DND-41 (cell line): ENCODE measurements at regions not wholly inside any gene's neighbourhood (a gene's known extent, or its start where the extent isn't known, plus 50 kb on each side); places are given as distances from the start of the nearest gene placed in this dataset.

Source experiments
- ATAC-seq: fragments of 200-7000 bp; cut with Tn5 transposase; 3 replicates; pipeline ENCODE4 v1.9.1; 2021; ENCODE audit warnings: low read depth; ENCODE audit not compliant: insufficient read depth
- DNase-seq: peaks from one replicate; pipeline ENCODE4 v3.0.0-alpha.2; 2020
- H2AFZ ChIP-seq: 2 replicates; pipeline ENCODE4 v1.6.0; 2012; ENCODE audit warnings: low read depth, low read length
- H3K27ac ChIP-seq: 2 replicates; pipeline ENCODE4 v1.5.1; 2012; ENCODE audit warnings: low read length, inconsistent platforms
- H3K27me3 ChIP-seq: fragments of 200-600 bp; sonication (generic); 2 replicates; pipeline ENCODE4 v1.6.0; 2012; ENCODE audit warnings: low read length, mild to moderate bottlenecking, inconsistent platforms; ENCODE audit not compliant: insufficient read depth, poor library complexity
- H3K36me3 ChIP-seq: 2 replicates; pipeline ENCODE4 v1.5.1; 2012; ENCODE audit warnings: low read length, inconsistent platforms; ENCODE audit not compliant: insufficient read depth
- H3K4me1 ChIP-seq: 2 replicates; pipeline ENCODE4 v1.5.1; 2012; ENCODE audit warnings: mild to moderate bottlenecking, low read length; ENCODE audit not compliant: insufficient read depth
- H3K4me2 ChIP-seq: 2 replicates; pipeline ENCODE4 v1.6.0; 2012; ENCODE audit warnings: mild to moderate bottlenecking, moderate library complexity, low read length, inconsistent platforms; ENCODE audit not compliant: insufficient read depth
- H3K4me3 ChIP-seq, 2 experiments: fragments of 200-600 bp in 1 of 2; shearing (Covaris generic) in 1 of 2; 2 replicates each; pipeline ENCODE4 v1.5.1; 2012 to 2016; ENCODE audit warnings: inconsistent platforms in 2 of 2, low read length in 2 of 2, mild to moderate bottlenecking in 2 of 2, low read depth in 1 of 2, moderate library complexity in 1 of 2
- H3K79me2 ChIP-seq: 2 replicates; pipeline ENCODE4 v1.6.0; 2012; ENCODE audit warnings: low read length, inconsistent platforms; ENCODE audit not compliant: insufficient read depth
- H3K9ac ChIP-seq: 2 replicates; pipeline ENCODE4 v1.6.0; 2012; ENCODE audit warnings: low read depth, mild to moderate bottlenecking, inconsistent platforms, low read length, moderate library complexity
- H3K9me3 ChIP-seq: 2 replicates; pipeline ENCODE4 v1.5.1; 2012; ENCODE audit warnings: low read length, moderate library complexity, mild to moderate bottlenecking, inconsistent platforms; ENCODE audit not compliant: insufficient read depth, severe bottlenecking
- H4K20me1 ChIP-seq: 2 replicates; pipeline ENCODE4 v1.6.0; 2012; ENCODE audit warnings: low read length; ENCODE audit not compliant: insufficient read depth
- EZH2 ChIP-seq: IDR thresholded peaks from 3 replicates; pipeline ENCODE4 v1.6.1; 2012; ENCODE audit warnings: borderline replicate concordance, low read depth, mild to moderate bottlenecking, moderate library complexity, low read length, inconsistent platforms; ENCODE audit not compliant: severe bottlenecking
- TF ChIP-seq, protein P1 (sequence below): IDR thresholded peaks from 2 replicates; pipeline ENCODE4 v1.5.1; 2012; ENCODE audit warnings: borderline replicate concordance, low read length, moderate library complexity, mild to moderate bottlenecking; ENCODE audit not compliant: poor library complexity, severe bottlenecking; ENCODE audit errors: extremely low read depth

DNA sequence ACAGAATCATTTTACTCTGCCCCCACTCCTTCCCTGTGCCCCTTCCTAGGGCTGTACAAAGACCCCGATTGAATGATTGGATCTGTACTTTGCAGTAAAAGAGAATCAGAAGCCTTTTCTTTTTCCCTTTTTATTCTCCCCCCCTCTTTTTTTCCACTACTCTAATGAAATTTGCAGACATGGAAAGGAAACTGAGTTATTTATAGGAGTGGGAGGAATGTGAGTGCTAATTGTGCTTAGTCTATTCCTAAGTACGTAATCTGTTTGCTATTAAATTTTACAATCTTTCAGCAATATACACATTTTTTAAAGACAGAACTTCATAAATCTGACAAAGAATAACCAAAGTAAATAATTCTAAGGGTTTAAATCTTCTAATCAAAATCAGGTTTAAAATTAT is 314.3 kb downstream of the MAP2K6 start:
- ATAC-seq (no peak), DNase-seq (no peak)
- H3K4me1 ChIP-seq: no peaks in the 10 kb centered on the region
- H3K4me2 ChIP-seq: no peak overlapping the region
- H3K4me3 ChIP-seq: no peak overlapping the region
- H3K27ac ChIP-seq: no peak overlapping the region
- no peak overlapping the region for H2AFZ ChIP-seq
- TF ChIP-seq, protein P1, sequence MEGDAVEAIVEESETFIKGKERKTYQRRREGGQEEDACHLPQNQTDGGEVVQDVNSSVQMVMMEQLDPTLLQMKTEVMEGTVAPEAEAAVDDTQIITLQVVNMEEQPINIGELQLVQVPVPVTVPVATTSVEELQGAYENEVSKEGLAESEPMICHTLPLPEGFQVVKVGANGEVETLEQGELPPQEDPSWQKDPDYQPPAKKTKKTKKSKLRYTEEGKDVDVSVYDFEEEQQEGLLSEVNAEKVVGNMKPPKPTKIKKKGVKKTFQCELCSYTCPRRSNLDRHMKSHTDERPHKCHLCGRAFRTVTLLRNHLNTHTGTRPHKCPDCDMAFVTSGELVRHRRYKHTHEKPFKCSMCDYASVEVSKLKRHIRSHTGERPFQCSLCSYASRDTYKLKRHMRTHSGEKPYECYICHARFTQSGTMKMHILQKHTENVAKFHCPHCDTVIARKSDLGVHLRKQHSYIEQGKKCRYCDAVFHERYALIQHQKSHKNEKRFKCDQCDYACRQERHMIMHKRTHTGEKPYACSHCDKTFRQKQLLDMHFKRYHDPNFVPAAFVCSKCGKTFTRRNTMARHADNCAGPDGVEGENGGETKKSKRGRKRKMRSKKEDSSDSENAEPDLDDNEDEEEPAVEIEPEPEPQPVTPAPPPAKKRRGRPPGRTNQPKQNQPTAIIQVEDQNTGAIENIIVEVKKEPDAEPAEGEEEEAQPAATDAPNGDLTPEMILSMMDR: no peak
- no peak for TF ChIP-seq EZH2
- no peaks in the 10 kb centered on the region for H3K79me2 ChIP-seq
- peaks cover 4% of the 10 kb centered on the region for H3K27me3 ChIP-seq
- no peak overlapping the region for H3K9ac ChIP-seq
- H3K9me3 ChIP-seq: no peaks in the 10 kb centered on the region
- H3K36me3 ChIP-seq: no peaks in the 10 kb centered on the region
- H4K20me1 ChIP-seq: no peaks in the 10 kb centered on the region

DNA sequence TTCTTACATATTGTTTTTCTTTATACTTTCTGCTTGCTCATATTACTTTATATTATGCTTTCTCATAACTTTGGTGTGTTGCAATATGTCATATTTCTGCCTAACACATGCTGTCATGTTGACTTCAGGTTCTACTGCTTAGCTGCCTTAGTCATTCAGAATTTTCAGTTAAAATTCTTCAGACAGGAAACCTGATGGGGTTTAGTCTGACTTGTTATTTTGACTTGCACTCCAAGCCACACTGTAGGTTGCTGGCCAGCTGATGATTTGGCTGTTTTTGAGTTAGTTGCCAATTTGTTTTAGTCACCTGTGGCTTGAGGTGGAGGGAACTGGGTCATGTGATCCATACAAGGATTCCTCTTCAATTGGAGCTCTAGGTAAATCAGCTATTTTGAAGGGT is 315.4 kb downstream of the MAP2K6 start:
- TF ChIP-seq, protein P1: no peak
- TF ChIP-seq EZH2: no peak
- no peaks in the 10 kb centered on the region for H3K27me3 ChIP-seq
- no peak overlapping the region for H3K4me2 ChIP-seq
- DNase-seq (no peak), ATAC-seq (no peak)
- H2AFZ ChIP-seq: no peak overlapping the region
- no peak overlapping the region for H3K4me3 ChIP-seq
- no peaks in the 10 kb centered on the region for H3K36me3 ChIP-seq
- H3K9ac ChIP-seq: no peak overlapping the region
- no peaks in the 10 kb centered on the region for H3K9me3 ChIP-seq
- no peak overlapping the region for H3K27ac ChIP-seq
- H3K4me1 ChIP-seq: no peaks in the 10 kb centered on the region
- H4K20me1 ChIP-seq: no peaks in the 10 kb centered on the region
- H3K79me2 ChIP-seq: no peaks in the 10 kb centered on the region

DNA sequence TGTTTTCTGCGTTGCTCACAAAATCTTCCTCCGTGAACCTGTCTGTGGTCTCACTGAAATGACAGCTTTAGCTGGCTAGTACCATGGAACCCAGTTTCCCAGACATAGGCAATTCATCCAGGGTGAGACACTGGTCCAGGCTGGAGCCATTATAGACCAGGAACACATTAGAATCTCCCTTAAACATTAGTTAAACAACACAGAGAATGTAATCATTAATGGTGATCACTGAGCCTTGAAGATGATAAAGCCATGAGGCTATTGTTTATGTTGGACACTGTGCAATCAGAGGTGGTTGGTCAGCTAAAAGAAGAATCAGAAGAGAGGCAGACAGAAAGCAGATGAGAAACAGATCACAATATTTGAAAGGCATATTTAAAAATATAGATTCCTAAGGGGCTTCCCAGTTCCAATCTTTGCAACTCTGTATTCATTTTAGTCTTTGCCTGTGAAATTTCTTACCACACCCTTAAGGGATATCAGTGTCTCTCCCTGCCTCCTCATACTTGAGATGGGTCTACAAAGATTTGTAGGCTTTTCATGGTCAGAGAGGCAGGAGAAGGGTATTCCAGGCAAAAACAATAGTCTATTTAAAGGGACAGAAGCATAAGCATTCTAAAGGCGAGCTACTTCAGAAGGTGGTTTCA is 317.9 kb downstream of the MAP2K6 start:
- TF ChIP-seq, protein P1: no peak
- no peak for TF ChIP-seq EZH2
- DNase-seq (no peak), ATAC-seq (no peak)
- Histone ChIP-seq H3K9ac (no peak overlapping the region), H3K79me2 (no peaks in the 10 kb centered on the region), H3K27me3 (no peaks in the 10 kb centered on the region), H3K9me3 (no peaks in the 10 kb centered on the region), H3K36me3 (no peaks in the 10 kb centered on the region), H2AFZ (no peak overlapping the region), H3K4me1 (no peaks in the 10 kb centered on the region), H4K20me1 (no peaks in the 10 kb centered on the region), H3K27ac (no peak overlapping the region), H3K4me2 (no peak overlapping the region), H3K4me3 (no peak overlapping the region)
